GM19455 (cell line): ENCODE measurements at regions not wholly inside any gene's neighbourhood (a gene's known extent, or its start where the extent isn't known, plus 50 kb on each side); places are given as distances from the start of the nearest gene placed in this dataset.

Experiments used
- ATAC-seq: cut with Tn5 transposase; IDR thresholded peaks from one replicate; pipeline ENCODE4 v1.9.1; 2021; ENCODE audit not compliant: unreplicated experiment

DNA sequence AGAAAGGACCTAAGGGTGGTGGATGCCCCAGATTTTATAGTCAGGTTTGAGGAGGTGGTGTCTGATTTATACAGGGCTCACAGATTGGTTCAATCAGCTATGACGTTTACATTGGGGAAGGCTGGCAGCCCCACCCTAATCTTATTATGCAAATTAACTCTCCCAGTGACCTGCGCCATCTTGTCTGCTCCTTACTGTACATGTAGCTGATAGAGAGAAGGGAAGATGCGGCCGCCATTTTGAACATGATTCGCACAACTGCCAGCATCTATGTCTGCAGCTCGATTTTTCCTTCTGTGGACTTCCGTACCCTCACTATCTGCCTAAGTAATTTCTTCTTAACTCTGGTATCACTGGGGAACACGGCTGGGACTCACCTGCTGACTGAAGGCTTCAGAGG, 619.0 kb upstream of the DPP6 start:
- no peak for ATAC-seq

DNA sequence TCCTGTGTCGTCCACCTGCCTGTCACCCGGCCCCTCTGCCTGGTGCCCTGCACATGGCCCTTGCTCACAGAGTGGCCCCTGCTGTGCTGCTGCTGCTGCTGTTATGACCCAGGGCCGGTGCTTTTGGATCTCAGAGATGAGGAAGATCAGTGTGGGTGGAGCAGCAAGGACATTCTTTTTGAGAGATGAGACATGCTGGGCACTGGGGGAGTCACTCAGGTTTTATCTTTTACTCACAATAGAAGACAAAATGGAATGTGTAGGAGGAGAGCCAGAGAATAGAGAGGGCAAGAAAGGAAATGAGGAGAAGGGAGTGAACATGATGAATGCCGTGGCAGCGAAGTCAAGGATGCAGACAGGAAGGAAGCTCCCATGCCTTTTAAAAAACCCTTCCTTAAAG, 611.5 kb upstream of the DPP6 start:
- ATAC-seq, result no peak

DNA sequence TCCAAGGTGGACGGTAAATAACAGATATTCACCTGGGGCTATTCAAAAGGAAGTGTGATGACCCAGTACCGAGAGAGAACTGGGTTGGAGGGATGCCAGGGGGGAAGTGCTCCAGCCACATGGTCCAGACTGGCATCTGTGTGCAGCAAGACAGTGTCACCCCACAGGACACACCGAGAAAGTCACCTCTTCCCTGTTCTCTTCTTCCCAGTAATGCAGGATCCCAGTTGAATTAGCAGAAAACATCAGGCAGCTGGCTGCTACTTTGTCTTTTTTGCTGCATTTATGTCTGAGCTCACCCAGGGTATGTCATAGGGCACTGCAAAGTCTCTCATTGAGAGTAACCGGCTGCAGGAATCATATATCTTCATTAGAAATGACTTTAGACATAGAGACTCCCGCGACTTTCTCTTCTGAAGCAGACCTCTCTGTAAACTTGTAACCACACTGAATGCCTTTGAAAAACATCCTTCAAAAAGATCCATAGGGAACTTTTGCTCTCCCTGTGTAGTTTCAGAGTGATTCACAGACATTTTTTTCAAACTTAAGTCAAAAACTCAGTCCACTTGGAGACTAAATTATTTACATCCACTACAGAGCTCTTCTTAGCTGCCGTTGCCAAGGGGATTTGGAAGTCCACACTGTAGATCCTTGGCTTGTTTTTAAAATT, 609.0 kb upstream of the DPP6 start:
- ATAC-seq, result no peak

DNA sequence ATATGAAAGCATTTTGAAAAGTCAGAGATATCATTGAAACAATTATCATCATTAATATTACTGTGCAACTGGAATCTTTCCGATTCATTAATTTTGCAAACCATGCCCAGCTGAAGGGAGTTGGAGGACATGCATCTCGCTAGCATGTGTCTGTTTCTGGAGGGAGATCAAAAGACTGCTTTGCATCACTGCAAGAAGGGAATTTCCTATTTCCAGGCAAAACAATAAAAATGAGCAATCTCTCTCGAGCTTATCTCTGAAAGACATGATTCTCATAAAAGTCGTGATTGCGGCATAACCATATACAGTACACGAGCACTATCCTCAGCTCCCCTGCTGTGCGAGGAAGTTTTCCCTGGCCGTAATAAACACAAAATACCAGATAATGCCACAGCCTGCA, 607.6 kb upstream of the DPP6 start:
- ATAC-seq, result no peak

DNA sequence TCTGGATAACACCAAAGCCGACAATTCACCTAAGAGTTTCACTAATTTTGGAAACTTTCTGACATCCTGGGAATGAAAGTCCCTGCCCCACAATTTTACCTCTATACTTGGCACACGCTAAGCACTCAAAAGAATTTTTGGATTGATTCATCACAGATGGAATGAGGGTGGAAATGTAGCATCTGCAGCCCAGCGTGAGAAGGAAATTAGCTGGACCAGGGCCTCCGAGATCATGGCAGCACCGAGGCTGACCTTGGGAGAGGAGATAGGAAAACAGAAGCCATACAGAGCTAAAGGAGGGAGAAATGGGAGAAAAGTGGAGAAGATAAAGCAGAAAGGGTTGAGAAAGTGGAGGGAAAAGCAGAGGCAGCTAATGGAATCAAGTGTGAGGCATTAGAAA, 606.6 kb upstream of the DPP6 start:
- ATAC-seq, result no peak

DNA sequence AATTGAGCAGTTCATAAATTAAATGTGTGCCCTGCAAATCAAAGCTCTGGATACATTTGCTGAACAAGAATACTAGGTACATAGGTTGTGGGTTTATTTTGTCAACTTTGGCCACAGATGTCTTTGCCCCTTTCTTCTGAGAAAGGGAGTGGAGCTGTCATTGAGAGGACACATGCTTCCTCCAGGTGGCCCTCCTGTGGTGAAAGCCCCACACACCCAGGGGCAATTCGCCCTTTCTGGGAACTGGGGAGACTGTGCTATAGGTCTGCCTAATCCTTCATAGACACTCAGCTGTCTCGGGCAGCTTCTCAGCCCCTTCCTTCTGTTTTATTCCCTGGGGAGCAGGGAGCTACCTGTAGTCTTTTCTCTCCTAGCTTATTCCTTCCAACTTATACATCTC, 605.7 kb upstream of the DPP6 start:
- ATAC-seq, result no peak

DNA sequence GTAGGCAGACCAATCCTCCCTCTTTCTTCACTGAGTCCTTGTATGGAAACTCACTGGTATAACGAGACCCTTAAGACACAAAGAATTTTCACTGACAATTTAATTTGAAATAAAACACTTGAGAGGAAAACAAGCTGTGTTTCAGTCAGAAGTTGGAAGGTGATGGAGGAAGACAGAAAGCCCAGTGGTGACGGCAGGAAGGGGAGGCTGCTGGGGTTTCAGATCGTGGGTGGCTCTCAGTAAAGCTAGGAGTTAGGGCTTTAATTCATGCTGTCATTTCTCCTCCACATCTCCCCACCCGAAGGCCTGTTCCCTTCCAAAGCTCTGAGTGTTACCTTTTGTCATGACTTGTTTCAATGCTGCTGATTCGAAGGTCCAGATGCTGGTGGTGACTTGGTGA, 605.2 kb upstream of the DPP6 start:
- no peak for ATAC-seq

DNA sequence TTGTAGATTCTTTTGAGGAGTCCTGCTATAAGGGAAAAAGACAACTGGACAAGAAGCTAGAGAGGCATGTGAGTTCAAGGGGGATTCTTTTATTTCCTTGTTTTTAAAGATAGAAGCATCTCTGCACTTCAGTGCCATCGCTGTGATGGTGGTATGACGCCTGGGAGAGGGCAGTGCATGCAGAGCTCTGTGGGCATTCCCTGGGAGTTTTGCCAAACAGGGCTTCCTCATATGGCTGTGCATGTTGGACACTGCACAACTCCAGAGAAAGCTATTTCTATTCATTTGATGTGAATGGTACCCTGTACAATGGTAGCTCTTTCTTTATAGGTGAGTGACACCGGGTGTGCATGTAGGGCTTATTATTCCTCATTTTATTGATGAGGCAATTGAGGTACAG, 599.5 kb upstream of the DPP6 start:
- ATAC-seq, result no peak

DNA sequence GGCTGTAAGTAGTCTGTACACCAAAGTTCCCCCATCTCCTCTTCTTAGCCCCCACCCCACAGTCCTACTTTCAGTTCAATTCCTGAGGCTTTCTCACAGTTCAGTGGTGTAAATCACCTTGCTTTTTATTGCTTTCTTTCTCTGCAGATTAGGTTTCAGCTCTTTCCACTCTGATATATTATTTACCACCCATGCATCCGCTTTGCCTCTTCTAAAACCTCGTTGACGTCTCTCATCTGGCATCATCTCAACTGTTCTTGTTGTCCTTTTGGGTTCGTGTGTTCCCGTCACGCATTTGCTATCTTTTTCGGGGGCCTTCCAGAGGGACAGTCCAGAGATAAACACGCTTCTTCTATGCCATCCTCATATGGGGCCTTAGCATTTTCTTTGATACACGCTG, 597.9 kb upstream of the DPP6 start:
- ATAC-seq, result no peak

DNA sequence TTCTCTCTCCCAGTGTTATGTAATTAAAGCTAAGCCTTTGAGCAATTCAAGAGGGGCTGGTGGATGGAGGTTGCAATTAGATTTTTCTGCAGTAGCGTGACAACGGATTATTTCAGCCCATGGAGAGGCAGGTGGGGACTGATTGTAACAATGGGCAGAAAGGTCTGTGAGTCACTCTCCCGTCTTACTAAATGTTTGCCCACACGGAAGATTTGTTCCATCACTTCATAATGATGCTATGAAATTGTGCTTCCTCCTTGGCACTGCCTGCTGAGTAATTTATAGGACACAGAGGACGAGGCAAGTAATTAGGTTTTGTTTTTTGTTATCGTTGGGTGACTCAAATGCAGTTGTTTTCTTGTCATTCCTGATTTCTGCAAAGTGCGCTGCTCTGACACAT, 594.5 kb upstream of the DPP6 start:
- ATAC-seq, result no peak

DNA sequence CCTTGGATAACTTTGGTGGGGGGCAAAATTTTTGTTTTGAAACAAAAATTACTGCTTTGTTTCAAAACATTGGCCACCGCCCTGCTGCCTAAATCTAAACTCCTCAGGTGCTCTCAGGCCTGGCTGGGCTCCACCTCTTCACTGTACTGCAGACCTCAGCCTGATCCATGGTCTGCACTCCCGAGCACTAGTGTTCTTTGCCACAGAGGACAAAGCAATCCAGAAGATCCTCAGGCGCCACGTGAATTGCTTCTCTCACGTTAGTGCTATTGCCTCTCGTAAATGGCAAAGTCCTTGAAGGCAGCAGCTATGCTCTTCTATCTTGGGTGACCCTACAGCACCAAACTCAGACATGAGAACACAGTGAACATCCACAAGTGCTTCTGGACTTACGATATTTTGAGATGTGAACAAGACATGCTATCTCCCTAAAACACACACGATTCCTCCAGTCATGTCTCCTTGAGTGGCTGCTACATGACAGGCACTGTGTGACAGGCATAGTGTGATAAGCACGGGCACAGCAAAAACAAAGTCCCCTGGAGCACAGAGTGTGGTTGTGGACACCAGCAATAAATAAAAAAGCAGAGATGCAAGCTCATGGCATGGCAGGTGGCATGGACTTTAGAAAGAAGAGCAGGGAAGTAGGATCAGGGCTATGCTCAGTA, 582.1 kb upstream of the DPP6 start:
- ATAC-seq, result no peak

DNA sequence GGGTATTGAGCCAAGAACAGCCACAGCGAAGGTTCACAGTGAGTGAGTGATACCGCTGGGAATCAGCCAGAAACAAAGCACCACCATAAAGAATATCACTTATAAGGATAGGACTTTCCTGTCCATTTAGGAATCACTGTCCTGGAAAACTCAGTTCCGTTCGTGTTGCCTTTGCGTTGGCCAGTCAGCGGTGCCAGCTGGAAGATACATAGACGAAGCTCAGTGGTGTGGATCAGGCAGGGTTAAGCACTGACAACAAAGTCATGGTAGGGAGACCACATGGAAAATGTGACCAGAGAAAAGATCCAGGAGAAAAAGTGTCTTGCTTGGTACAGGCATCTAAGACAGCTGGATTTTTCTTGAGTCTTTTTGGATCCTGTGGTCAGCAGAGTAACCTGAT, 579.7 kb upstream of the DPP6 start:
- no peak for ATAC-seq

DNA sequence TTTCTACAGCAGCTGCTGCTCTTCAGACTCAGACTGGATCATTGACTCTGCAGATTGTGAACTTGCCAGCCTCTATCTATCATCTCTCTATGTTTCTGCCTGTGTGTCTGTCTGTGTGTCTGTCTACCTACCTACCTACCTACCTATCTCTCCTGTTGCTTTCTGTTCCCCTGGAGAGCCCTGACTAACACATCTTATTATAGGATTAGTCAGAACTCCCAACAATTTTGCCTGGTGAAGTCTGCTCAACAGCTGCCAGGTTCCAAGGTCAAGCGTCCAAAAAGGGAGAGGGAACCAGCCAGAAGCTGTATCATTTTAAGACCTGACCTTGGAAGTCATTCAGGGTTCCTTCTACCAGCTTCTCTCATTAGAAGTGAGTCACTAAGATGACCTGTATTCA, 579.0 kb upstream of the DPP6 start:
- ATAC-seq, result no peak

DNA sequence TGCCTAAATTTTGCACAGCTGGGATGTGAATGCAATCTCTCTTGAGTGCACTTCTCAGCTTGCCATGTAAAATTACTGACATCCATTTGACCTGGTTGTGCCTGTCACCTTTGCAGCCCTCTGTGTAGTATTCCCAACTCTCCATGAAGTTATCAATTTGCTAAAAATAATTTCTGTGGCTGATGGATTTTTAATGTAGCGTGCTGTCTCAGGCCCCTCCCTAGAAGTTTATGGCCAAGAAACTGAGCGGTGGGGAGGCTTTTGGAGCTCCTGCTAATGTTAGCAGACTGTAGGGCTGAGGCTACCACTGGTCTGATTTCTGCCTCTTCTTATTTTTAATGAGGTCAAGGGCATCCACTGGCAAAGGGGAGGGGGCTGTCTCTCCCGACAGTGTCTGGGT, 577.0 kb upstream of the DPP6 start:
- ATAC-seq, result no peak

DNA sequence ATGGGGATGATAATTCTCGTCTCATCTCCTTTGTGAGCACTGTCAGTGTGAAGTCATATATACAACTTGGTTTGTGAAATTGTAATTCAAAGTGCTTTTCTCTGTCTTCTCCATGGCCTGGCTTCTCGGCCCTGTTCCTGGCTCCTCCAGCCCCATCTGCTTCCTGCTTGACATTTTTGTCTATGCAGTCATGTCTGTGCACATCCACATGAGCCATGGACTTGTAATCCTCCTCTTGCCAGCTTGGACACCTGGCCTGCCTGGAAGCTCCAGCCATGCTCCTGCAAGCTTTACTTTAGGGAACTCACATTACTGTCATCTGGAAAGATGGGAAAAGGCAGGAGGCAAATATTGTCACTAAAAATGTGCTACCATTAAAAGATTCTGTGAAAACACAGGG, 576.0 kb upstream of the DPP6 start:
- no peak for ATAC-seq

DNA sequence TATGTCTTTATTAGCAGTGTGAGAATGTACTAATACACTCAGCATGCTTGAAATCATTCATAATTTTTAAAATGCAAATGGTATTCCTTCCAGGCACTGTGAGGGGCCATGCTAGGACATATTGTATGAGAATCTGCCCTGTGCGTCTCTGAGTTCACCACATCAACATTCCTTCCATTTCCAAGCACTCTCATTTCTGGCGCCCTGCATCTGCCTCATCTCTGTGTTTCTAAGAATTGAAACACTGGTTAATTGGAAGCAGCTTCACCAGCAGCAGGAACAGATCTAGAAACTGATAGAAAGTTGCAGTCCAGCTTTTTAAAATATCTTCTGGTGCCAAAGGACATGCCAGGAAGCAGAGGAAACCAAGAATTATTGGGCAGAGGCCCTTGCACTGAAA, 555.9 kb upstream of the DPP6 start:
- no peak for ATAC-seq

DNA sequence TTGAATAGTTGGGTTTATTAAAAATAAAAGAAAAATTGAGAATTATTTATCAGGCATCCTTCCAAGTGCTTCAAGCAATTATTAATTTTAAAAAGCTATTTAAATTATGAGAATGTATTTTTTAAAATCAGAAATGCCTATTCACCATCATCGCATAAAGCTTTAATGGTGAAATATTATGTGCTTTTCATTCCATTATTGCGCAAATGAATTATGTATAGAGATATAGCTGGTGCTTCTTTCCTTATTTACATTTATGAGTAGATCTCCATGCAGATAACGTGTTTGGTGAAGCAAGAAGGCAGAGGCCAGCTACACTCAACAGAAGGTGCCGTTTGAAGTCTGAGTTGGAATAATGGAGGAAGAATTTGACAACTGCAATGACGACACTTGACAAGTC, 549.1 kb upstream of the DPP6 start:
- no peak for ATAC-seq

DNA sequence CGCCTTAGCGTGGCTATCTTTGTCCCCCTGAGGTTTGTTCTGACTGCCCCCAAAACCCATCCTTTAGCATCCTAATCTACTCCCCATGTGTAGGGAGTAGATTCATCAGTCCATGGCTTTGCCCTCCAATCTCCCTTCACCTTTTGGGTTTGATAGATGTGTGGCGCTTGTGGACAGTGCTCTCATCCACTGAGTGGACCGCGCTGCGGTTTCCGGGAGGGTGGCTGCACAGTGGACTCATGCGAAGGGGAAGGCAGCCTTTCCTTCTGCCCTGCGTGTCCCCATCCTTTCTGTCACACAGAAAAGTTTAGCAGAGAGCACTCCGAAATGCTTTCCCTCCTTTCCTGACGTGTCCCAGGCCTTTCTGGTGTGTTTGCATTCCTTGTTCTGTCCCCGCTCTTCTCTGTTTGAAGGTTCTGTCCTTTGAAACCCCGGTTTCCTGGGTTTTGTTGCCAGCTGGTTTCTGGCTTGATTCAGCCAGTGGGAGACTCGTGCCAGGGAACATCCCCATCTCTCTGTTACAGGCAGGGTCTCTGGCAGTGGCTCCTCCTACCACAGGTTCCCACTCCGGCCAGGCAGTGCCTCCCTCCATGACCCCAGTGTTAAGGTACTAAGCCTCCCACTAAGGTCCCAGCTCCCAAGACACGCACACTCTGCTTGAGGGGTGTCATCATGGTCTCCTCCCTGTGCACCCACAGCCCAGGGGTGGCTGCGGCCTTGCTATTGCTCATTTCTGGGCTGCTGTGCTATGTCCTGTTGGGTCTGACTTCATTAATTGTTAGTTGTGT, 547.7 kb upstream of the DPP6 start:
- no peak for ATAC-seq

DNA sequence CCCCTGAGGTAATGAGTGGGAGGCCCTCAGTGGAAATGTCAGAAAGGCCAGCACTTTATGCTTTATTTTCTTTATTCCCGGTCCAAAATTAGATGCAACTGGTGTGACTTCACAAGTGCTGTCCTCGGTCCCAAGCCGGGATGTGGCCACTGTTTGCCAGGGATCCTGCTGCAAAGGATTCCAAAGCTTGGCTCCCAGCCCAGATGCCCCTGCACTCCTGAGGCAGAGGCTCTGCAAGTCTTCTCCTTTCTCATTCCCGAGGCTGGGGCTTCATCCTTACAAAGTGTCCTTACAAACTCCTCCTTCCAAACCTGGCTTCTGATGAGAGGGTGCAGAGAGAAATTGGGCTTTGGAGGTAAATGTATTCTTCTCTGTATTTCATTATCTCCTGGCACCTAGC, 544.3 kb upstream of the DPP6 start:
- ATAC-seq, result no peak

DNA sequence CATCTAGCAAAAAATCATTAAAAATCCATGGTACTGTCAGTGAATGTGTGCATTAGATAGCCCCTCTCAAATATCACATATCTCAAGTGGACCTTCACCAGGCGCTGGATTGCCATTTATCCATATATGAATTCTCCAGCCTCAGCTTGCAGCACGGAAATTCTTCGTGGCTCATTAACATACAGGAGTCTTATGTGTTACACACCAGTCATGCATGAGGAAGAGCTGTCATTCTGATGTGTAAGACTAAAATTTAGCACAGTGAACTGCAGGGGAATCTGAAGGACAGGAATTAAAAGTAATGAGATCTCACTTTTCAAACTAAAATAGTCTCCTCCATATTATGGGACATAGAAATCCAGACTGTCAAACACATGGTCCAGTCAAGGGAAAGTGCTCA, 542.4 kb upstream of the DPP6 start:
- ATAC-seq, result no peak

DNA sequence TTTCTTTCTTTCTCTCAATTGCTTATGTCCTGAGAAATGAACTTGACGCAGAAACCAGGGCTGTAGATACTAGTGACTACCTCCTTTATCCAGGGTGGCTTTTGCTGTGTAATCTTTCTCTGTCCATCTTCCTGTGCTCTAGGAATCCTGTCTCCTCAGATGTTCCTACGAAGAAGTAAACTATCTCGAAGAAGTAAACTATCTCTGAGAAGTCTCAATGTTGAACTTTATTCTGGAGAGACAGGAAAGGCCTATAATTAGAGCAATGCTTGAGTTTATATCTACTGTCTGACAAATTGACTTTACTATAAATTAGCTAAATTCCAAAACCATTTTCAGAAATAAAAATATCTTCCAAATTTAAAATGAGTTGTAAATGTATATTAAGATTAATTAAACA, 541.5 kb upstream of the DPP6 start:
- ATAC-seq, result no peak

DNA sequence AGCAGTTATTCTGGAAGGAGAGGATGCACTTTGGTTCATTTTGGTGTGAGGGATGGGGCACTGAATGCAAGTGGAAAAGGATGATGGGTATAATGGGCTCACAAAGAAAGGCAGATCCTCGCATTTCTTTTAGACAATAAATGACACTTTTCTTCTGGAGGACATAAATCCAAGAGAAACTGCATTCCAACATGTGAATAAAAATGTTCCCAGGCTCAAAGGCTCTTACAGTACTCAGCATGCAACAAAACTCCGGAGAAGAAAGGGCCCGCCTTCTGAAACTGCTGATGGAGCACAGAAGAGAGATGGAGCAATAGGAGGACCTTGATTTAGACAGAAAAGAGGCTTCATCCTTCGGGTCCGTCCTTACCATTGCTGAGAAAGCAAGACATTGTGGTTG, 538.2 kb upstream of the DPP6 start:
- ATAC-seq, result no peak
